ENCODE measurements at regions not wholly inside any gene's neighbourhood (a gene's known extent, or its start where the extent isn't known, plus 50 kb on each side); places are given as distances from the start of the nearest gene placed in this dataset.

- DNase-seq (ENCODE audit: low spot score): no peak
Measured at GRCh38 chr3:83740504-83740903, 1218.3 kb upstream of the CADM2 start.

GRCh38 chr3:83765956-83766355, 1192.8 kb upstream of the CADM2 start:
- no peak for DNase-seq (ENCODE audit: low spot score)

- DNase-seq (ENCODE audit: low spot score): no peak
Measured at GRCh38 chr3:83769791-83770663, 1188.8 kb upstream of the CADM2 start.

- no peak for DNase-seq (ENCODE audit: low spot score)
Measured at GRCh38 chr3:83770664-83771402, 1188.0 kb upstream of the CADM2 start.

DNA sequence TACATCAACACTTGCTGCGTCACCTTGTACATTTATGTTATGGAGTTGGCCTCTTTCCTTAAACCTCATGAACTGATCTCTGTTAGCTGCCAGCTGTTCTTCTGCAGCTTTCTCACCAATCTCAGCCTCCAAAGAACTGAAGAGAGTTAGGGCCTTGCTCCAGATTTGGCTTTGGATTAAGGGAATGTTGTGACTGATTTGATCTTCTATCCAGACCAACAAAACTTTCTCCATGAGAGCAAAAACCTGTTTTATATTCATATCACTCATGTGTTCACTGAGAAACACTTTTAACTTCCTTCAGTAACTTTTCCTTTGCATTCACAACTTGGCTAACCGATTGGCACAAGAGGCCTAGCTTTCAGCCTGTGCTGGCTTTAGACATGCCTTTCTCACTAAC, 1156.0 kb upstream of the CADM2 start:
- no peak for DNase-seq (ENCODE audit: low spot score)

GRCh38 chr3:83807511-83807910, 1151.3 kb upstream of the CADM2 start:
- DNase-seq (ENCODE audit: low spot score): no peak

GRCh38 chr3:83813176-83813575, 1145.6 kb upstream of the CADM2 start:
- DNase-seq (ENCODE audit: low spot score): no peak

- no peak for DNase-seq (ENCODE audit: low spot score)
Measured at GRCh38 chr3:83816653-83817052, 1142.1 kb upstream of the CADM2 start.

- no peak for DNase-seq (ENCODE audit: low spot score)
Measured at GRCh38 chr3:83821506-83821905, 1137.3 kb upstream of the CADM2 start.

DNA sequence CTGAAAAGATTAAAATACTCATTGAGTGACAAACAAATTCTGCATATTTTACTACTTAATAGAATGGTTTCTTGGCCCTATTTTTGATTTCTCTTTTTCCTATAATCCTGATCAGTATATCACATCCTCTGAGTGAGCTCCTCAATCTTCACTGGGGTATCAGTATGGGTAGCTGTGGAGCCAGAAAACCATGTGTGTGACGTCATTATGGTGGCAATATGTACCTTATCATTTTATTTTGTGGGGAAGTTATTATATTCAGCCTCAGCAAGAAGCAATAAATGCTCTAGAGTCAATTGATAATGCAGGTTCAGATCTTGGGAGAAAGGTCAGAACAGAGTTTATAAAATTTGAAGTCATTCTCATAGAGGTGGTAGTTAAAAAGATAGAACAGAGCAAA, 1135.7 kb upstream of the CADM2 start:
- no peak for DNase-seq (ENCODE audit: low spot score)

- DNase-seq (ENCODE audit: low spot score): no peak
Measured at GRCh38 chr3:83835040-83835439, 1123.7 kb upstream of the CADM2 start.

- no peak for DNase-seq (ENCODE audit: low spot score)
Measured at GRCh38 chr3:83842511-83842910, 1116.3 kb upstream of the CADM2 start.

DNA sequence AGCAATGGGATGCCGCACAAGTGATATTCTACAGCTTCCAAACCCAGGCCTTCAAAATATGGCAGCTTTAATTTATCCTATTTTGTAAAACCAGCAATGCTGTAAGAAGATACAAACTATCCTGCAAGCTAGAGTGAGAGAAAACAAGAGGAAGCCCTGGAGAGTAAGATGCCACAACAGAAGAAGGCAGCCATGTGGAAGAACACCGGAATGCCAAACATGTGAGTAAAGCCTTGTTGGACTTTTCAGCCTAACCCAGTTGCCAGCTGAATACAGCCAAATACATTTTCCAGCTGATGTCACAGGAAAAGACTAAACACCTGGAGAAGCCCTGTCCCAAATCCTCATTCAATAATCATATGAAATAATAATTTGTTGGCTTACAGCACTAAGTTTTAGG, 1115.1 kb upstream of the CADM2 start:
- DNase-seq (ENCODE audit: low spot score): no peak

DNA sequence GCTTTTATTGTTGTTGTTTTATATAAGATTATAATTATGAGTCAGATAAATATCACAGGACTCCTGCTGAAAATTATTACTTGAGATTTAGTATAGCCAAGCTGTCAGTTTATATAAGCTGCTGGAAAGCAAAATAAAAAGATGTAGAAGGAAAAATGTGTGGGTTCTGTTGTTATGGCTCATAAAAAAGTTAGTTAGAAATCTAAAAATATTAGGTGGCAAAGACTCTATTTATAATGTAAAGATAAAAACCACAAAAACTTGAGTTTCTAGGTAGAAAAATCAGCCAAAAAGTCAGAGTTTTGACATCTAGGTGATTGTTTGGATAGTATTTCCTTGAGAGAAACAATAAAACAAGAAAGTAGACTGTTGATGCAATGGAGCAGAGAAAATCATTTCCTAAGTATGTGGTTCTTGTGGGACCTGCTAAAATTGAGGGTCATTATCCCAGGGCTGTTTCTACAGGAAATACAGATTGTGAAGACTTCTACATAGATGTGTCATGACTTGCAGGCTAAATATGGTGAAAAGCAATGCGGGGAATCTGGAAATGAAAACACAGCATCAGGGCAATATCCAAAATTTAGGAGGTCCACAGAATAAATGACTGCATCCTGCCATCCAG, 1109.6 kb upstream of the CADM2 start:
- DNase-seq (ENCODE audit: low spot score): no peak

DNA sequence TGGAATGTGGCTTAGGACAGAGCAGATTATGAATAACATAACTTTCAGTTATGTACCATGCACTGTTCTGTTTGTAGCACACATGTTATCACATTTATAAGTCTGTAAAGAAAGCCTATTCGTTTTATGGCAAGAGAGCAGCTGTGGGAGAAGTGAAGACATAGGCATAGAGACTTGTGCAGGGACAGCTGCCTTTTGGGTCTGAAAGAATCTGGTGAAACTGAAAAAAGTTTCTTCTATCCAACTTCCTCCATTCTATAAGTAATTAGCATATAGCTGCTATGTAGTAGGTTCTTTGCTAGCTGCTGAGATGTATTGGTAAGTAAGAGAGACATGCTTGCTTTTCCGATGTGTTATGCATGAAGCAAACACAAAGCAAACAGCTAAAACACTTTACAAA, 1095.4 kb upstream of the CADM2 start:
- DNase-seq (ENCODE audit: low spot score): no peak

- no peak for DNase-seq (ENCODE audit: low spot score)
Measured at GRCh38 chr3:83868909-83869567, 1089.8 kb upstream of the CADM2 start.

- DNase-seq (ENCODE audit: low spot score): no peak
Measured at GRCh38 chr3:83873550-83873949, 1085.2 kb upstream of the CADM2 start.

DNA sequence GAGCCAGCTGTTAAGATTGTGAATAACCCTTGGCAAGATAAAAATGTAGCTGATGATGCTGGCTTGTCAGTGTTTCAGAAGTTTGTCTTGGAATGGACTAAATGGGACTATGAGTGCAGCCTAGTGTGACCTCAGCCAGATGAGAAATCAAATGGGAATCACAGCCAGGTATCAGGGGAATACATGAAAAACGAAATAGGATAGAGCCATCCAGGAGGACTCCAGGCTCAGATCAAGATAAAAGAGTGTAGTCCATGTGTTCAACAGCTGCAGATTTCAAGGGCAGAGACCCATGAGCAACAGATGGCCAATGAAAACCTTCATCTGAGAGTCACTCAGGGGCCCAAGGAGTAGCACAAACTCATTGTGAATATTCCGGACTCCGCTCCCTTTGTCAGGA, 1080.9 kb upstream of the CADM2 start:
- DNase-seq (ENCODE audit: low spot score): no peak

DNA sequence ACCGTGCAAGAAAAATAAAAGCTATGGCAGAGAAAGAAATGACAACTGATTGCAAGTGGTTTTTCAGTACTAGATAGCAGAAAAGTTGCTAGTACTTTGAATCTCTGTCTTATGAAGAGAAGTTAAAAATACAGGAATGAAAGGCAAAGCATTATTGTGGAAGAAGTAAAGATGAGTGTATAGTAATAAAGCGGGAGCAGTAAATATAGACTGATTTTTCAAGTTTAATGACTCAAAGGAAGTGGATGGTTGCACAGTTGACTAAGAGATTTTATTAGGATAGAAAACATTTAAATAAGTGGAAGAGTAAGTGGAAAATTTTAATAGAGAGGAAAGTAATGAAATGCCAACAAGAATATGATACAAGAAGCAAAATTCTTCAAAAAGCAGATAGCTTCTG, 1076.1 kb upstream of the CADM2 start:
- DNase-seq (ENCODE audit: low spot score): no peak

DNA sequence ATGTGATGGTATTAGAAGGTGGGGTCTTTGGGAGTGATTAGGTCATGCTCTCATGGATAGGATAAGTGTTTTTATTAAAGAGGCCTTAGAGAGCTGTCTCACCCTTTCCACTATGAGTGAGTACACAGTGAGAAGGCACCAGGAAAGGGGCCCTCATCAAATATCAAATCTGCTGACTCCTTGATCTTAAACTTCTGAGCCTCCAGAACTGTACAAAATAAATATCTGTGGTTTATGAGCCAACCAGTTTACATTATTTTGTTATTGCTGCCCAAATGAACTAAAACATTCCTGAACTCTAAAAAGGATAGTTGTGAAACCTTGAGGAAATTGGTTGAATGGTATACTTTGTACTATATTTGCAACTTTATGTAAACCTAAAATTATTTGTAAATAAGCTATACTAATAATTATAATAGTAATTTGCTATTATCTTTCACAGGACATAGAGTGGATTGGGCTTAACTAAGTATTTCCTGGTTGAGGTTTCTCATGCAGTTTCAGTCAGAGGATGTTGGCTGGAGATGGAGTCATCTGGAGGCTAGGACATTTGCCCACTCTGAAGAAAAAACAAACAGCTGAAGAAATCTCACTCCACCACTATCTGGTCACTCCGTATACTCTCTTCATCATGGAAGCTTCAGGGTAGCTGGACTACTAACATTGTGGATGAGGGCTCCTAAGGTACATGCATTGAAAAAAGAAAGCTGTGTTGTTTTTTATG, 1068.6 kb upstream of the CADM2 start:
- no peak for DNase-seq (ENCODE audit: low spot score)

DNA sequence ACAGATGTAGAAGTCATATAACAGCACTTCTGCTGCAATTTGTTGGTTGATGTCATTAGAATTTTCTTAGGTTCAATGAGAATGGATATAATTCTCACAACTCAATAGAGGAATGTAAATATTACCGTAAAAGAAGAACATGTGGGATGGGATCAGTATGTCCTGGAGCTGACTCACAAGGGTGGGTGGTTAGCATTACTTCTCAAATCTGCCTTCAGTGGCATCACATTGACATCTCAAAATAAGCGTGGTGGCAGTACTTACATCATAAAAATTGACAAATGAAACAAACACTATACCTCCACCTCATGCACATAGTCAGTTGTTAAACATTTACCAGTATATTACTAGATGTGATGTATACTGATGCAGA, 1068.0 kb upstream of the CADM2 start:
- no peak for DNase-seq (ENCODE audit: low spot score)

DNA sequence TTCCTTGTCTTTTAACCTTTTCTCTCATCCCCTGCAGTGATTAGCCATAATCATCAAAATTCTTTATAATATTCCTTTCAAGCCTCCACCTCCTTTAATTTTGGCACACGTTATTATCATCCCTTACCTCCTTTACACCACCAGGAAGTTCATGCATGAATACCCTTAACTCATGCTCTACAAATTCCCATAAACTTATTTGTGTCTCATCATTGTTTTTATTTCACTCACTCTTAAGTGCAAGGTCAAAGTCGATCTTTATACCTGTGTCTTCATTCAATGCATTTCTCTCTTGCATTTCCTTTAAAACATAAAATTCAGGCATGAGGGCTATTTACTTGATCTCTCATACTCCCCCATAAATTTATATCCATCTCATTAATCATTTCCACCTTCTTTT, 1064.6 kb upstream of the CADM2 start:
- DNase-seq (ENCODE audit: low spot score): no peak

All from NAMALWA (cell line).